ENCODE measurements at regions not wholly inside any gene's neighbourhood (a gene's known extent, or its start where the extent isn't known, plus 50 kb on each side); places are given as distances from the start of the nearest gene placed in this dataset.

GRCh38 chr11:86889001-86889341, 66.2 kb downstream of the FZD4 start:
- TF ChIP-seq CTCF (IDR thresholded peaks at IDR 0.05) (no peak), POLR2A (IDR thresholded peaks at IDR 0.05) (no peak)

Data from prostate gland (tissue), 2 donors.